GM21360 (cell line): ENCODE measurements at regions not wholly inside any gene's neighbourhood (a gene's known extent, or its start where the extent isn't known, plus 50 kb on each side); places are given as distances from the start of the nearest gene placed in this dataset.
"Not testable (repeated sequence)": the region's sequence is repeated elsewhere in the genome, so short reads cannot be mapped to it uniquely, and the experiment has no call there.

ENCODE experiments used
- ATAC-seq: cut with Tn5 transposase; IDR thresholded peaks from one replicate; pipeline ENCODE4 v1.9.1; 2021; ENCODE audit warnings: mild to moderate bottlenecking, moderate library complexity; ENCODE audit not compliant: unreplicated experiment

DNA sequence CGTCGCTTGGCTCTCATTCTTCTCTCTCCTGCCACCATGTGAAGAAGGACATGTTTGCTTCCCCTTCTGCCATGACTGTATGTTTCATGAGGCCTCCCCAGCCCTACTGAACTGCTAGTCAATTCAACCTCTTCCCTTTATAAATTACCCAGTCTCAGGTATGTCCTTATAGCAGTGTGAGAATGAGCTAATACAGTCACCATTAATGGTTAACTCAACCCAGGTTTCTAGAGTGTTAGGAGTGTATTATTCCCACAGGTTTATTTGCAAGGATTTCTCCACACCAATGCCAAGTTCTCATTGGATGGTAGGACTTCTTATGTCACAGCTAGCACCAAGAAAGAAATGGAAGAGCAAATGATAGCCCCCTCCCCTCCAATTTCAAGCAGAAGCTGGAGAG lies 71.9 kb downstream of the DYNAP start:
- ATAC-seq, result no peak

DNA sequence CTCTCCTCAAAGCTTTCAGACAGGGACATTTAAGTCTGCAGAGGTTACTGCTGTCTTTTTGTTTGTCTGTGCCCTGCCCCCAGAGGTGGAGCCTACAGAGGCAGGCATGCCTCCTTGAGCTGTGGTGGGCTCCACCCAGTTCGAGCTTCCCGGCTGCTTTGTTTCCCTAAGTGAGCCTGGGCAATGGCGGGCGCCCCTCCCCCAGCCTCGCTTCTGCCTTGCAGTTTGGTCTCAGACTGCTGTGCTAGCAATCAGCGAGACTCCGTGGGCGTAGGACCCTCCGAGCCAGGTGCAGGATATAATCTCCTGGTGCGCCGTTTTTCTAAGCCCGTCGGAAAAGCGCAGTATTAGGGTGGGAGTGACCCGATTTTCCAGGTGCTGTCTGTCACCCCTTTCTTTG lies 78.7 kb downstream of the DYNAP start:
- not testable (repeated sequence) for ATAC-seq

DNA sequence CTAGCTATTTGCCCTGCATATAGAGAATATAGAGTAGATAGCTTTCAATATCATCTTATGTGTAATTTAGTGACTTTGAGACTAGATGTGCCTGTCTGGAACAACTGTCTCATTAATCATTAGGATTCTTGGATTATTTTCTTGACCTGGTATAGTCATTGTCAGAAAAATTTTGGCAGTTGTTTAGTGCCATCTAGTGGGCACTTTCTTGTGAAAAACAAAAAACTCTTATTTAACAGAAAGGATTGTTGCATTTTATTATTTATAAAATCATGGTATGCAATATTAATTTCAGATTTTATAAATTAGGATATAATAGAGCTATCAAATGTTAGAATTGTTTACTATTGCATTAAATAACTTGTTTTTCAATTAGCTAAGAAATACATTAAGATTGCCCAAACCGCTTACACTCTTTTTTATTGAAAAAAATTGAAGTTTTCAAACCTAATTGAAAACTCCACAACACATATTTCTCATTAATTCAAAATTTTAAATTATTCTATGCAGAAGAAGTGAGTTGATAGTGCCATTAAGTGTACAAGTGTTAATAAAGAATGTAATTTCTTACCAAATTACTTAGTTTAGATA lies 80.3 kb downstream of the DYNAP start:
- no peak for ATAC-seq

DNA sequence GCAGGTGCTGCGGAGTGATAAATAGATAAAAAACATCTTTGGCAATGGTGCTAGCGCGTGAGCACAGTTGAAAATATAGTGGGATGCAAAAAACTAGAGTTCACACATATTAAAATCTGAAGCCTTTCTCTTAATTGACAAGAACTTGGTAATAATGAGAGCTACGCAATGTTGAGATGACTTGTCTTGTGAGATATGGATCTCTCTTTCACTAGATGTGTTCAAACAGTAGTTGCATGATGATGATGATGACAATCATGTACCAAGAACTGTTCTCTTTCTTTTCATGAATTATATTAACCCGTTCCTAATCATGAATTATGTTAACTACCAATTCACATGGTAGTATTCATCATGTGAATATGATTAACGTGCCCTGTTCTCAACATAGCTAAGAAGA lies 81.1 kb downstream of the DYNAP start:
- ATAC-seq, result no peak

DNA sequence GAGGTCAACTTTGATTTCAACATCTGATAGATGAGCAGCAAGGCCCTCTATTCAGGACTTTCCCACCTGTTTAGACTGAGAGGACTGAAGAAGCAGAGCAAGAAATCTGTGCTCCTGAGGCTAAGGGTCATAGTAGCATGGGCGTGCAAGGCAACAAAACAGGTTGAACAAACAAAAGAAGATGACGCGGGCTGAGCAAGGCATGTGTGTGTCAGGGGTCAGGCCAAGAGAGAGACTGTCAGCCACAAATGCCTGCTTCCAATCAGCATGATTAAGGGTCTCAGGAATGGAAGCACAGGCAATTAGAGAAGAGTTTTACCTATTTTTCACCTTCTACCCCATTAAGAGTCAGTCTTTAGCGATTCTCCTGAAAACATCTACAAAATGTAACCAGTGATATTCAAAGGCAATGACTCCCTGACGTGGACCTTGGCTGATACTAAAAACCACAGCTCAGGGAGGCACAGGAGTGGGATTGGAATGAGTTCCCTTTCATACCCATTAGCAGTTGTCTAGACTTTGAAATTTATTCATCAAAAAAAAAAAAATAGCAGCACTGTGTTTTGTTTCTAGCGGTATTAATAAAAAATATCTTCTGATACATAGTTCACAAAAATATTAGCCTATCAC lies 81.9 kb downstream of the DYNAP start:
- no peak for ATAC-seq

DNA sequence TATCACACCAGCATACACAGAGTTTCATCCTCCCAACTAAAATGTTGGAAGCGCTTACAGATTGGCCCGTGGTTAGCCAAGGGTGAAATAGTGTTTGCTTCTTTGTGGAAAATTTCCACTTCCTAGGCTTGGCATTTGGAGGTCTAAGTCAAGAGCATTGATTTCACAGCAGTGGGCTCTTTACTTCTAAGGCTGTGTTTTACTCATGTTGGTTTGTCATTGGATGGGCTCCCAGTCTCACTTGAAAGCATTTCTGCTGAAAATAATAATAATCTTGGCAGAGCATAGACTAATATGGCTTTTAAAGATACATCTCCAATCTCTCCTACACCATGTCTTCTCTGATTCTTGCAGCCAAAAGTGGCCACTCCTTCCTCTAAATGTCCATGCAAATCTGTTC lies 82.9 kb downstream of the DYNAP start:
- no peak for ATAC-seq

DNA sequence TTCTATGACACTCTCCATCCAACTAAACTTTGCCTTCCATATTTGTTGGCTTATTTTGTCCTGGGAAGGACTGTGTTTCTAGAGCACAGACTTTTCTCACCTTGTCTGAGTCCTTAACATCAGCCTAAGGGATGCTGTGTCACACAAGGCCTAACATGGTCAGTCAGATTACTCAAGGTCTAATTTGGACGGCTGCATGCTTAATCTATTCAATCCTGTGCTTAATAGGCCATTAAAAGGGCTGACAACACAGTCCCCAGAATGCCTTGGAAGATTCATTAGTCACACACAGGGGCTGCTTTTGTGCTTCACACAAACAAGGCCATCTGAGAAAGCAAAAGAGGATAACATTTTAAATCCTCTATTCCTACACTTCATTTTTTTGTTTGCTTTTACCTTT lies 84.0 kb downstream of the DYNAP start:
- no peak for ATAC-seq

DNA sequence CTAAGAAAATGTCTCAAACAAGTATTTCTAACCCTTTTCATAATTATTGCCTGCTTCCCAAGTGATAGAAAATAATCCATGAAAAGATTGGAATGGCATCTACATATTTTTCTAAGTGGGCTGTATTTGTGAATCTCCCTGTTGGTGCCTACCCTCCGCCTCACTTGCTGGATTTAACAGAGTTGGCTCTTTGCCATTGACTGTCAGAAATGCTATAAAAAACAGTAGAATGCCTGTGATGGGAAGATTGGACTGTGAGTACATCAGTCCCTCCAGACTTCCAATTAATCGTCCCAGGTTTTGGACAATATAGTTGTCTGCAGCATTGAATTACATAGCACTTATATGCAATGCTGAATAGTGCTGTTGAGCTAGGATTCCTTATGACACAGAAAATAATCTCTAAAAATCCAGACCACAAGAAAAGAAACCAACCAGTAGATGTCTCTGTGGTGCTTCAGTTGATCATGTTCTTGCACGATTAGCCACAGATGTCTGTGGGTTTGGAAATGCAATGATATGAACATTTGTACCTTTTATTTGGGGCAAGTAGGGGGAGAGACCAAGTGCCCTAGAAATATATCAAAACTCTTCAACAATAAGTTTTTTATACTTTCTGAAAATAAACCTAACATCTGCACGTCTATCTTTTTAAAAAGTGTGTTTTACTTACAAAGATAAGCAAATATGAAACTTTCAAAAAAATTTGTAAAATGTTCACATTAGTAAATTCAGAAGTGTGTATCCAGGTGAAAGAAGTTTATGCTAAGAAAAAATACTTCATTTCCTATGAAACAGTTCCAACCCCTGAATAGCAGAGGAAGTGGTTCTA lies 88.5 kb downstream of the DYNAP start:
- ATAC-seq, result no peak

DNA sequence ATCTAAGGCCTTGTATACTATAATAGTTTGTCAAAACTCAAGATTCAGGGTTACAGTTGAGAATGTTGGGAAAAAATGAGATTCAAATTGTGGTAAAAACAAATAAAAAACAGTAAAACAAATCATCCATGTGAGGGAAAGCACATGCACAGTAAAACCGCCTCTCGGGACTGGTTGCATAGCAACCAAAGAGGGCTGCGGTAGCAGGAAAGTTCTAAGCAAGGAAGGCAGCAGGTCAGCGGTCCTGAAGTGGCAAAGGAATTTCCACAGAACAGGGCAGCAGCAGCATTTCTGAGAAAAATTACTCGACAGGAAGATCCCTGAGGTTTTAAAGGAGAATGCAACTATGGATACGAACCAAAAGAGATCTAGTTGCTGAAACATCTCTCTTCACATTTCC lies 93.7 kb downstream of the DYNAP start:
- ATAC-seq, result no peak

DNA sequence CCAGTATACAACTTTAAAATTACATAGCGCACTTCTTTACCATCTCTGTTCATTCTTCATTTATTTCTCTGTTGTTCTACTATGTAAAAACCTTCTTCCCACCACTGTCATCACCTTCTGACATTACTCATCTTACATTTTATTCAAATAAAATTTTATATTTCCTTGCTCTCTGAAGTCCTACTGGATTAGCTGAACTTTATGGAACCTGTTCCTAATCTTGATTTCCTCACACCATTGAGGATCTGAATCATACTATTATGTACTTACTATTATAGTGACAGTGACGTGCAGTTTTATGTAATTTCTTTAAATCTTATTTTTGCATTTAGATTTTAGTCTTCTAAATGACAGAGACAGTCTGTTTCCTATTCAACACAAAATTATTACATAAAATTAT lies 98.3 kb downstream of the DYNAP start:
- no peak for ATAC-seq

DNA sequence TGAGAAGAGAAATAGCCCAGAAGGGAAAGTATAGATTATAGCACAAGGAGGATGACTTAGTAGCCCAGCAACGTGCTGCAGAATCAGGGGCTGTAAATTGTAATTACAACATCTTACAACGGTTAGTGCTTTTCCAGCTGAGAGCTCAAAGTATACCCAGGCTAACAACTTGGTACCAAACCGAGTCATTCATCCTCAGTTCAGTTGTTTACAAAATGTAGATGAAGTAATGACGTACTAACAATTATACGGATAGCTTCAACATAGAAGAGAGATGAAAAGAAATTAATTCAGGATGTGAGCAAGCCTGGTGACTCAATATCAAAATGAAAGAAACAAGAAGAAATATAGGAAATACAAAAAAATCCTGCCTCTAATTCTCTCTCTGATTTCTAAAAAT lies 99.2 kb downstream of the DYNAP start:
- no peak for ATAC-seq

DNA sequence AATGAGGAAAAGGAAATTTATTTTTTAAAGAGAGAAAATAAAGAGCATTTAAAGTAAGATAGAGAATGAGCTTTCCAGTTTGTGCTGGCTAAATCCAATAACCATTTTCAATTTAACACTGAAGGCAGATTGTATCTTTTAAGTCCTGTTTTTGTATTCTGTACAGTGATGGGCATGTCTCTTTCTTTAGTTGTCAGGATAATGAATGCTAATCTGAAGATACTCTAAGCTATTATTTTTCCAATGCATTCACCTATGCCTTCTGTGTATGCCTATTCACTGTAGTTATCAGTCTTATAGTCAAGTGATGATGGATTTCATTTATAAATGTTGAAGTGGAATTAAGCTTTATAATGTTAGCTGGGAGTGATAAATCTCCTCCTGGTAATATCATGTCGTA lies 101.4 kb downstream of the DYNAP start:
- no peak for ATAC-seq

DNA sequence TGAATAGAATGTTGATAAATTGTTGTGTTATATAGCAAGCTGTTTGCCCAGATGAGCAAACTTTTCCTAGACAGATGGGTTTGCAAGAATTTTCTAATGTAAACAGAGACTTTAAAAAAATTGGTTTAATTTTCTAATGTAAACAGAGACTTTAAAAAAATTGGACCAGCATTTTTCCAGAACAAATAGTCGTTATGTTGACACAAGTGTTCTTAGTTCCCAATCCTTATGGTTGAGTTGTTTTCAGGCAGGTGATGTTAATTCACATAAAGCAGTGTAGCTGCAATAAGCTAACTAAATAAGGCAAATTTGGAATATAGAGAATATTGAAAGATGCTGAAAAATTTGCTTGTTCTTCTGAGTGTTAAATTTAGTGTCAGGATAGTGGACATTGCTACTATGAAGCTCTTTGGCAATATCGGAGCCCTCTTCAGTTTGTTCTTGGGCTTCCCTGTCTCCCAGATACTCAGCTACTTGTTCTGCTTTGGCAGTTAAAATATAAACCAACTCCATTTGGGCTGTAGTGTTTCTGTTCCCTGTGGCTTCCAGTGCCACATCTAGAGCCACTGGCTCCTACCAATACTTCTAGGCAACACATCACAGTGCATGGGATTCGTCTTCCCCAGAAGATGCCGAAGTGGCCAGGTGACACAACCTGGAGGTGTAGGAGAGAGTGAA lies 105.7 kb downstream of the DYNAP start:
- ATAC-seq, result no peak

DNA sequence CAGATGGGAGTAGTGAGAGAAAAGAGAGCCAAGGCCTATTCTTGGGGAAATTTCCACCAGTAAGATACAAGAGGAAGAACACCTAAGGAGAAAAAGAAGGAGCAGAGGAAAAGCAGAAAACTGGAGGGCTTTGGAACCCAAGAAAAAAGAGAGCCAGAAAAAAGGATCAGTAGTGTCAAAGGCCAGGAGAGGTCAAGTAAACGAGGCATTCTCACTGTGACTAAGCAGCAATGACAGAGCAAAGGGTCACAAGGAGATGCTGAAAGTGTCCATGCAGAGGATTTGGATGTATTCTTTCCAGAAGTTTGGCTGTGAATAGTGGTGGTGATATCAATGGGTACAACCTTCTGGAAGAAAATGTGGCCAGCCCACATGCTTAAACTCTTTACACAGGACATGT lies 109.5 kb downstream of the DYNAP start:
- no peak for ATAC-seq

DNA sequence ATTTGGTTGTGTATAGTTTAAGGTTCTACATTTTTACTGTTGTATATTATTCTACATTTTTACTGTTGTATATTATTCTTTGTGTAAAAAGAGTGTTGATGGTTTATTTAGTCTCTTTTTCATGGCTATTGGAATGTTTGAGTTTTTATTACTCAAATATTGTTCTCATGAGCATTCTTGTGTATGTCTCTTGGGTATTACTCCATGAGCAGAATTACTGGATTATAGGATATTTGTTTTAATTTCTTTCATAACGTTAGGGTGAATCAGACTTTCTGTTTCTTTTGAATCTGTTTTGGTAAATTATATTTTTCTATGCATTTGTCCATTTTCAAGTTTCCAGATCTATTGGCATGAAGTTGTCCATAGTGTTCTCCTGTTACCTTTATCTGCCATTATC lies 111.6 kb downstream of the DYNAP start:
- no peak for ATAC-seq

DNA sequence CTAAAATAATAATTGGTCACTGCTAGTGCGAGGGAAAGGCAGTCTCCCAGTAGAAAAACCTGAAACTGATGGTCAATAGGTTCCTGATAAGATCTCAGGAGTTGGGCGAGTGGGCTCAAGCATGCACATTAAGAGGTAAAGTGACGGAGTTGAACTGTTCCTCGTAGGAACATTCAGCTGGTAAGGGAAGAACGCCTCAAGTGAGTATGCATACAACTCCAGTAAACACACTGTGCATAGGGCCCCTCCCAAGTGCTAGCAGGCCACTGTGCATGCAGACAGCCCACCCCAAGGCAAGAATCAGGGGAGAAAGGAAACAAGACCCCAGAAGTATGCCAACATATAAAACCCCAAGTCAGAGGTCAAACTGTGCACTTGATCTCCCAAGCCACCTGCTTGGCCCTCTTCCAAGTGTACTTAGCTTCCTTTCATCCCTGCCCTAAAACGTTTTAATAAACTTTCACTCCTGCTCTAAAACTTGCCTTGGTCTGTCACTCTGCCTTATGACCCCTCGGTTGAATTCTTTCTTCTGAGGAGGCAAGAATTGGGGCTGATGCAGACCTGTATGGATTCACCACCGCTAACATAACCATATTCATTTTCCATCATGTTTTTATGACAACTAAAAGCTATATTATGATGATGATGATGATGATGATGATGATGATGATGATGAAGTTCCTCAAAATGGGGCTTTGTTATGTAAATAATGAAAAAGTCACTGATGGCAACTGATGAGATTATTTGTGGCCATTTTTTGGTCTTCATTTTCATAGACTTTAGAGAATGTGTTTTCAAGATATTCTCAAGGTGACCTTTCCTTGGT lies 118.0 kb upstream of the RAB27B start:
- ATAC-seq, result no peak

DNA sequence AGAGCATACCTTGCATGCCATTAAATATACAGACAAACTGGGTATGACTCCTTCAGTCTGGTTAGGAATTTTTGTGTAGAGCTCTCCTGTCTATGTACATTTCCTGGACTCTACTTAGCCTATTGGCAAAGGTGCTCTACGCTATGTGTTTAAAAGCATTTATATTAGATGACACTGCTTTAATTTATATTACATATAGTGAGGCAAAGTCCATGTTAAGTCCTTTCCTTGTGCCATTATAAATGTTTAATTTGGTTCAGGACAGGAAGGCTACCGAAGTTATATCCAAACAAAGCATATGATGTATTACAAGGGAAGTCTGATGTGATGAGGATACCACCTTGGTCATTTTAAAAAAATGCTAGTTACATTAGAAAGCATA lies 117.4 kb upstream of the RAB27B start:
- ATAC-seq, result no peak

DNA sequence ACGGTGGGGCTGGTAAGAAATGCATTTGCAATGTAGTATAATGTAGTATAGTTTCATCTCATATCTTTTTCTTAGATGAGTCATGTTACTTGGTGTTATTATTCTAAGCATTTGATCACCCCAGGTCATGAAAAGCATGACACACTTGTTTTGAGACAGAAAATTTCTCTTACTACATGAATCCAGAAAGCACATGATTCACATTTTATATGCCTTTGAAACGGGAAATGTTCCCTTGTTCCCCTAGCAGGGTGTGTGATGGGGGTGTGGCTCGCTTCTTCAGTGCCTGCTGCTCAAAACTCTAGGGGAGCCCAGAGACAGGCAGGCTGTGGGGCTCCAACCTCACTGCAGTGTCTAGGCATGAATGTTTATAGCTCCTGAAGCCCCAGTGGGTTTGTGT lies 116.0 kb upstream of the RAB27B start:
- no peak for ATAC-seq

DNA sequence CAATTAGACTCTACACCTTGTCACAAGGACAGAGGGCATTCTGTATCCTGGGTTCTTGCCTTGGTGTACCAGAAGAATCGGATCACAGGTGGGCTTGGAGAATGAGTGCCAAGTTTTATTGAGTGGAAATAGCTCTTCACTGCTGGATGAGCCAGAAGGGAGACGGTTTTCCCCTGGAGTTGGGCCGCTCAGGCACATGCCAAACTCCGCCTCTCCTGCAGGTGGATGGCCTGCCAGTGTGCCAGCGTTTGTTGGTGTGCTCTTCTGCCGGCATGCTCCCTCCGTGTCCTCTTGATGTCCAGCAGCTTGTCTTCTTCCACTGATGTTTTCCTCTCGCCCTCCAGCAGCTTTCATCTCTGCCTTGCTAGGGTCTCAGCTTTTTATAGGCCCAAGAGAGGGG lies 115.5 kb upstream of the RAB27B start:
- ATAC-seq, result no peak

DNA sequence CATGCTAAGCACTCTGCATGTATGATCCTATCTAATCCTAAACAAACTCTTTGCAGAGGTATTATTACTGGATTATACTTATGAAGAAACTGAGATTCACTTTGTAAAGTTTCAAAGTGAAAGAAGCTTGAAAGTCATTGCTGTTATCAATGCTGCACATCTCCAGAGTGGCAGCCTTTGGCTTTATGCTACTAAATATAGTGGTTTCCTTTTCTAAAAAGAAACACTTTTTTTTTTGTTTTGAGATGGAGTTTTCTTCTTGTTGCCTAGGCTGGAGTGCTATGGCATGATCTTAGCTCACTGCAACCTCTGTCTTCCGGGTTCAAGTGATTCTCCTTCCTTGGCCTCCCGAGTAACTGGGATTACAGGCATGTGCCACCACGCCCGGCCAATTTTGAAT lies 114.9 kb upstream of the RAB27B start:
- ATAC-seq, result no peak

DNA sequence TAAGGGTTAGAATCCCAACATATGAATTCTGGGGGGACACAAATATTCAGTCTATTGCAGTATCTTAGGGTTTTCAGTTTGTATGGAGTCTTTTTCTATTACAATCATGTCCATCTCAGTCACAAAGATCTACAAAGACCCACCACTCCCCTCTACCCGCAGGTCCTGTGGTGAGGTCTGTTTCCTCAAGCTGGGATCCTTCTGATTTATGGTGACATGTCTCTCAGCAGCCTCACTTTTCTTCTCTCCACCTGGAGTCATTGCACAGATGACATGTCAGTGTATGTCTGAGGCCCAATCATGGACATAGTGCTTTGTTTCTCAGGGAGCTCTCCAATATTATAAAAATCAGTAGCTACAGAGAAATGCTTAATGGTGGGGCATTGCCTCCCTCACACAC lies 113.4 kb upstream of the RAB27B start:
- ATAC-seq, result no peak
